Endodermal cell (in vitro differentiated cells): ENCODE measurements at regions not wholly inside any gene's neighbourhood (a gene's known extent, or its start where the extent isn't known, plus 50 kb on each side); places are given as distances from the start of the nearest gene placed in this dataset.

ENCODE experiments used
- DNase-seq: peaks from one replicate; pipeline ENCODE4 v3.0.0-alpha.2; 2017
- H3K27ac ChIP-seq: 2 replicates; pipeline ENCODE4 v1.5.1; 2013; ENCODE audit warnings: mild to moderate bottlenecking, low read depth, low read length, moderate library complexity
- H3K27me3 ChIP-seq: 2 replicates; pipeline ENCODE4 v1.6.1; 2013; ENCODE audit warnings: mild to moderate bottlenecking, low read length, moderate library complexity; ENCODE audit not compliant: insufficient read depth, control insufficient read depth, poor library complexity, severe bottlenecking
- H3K36me3 ChIP-seq: 2 replicates; pipeline ENCODE4 v1.7.0; 2013; ENCODE audit warnings: mild to moderate bottlenecking, low read length, moderate library complexity; ENCODE audit not compliant: control insufficient read depth, insufficient read depth
- H3K4me1 ChIP-seq: one replicate; pipeline ENCODE4 v1.7.0; 2013; ENCODE audit warnings: low read length; ENCODE audit not compliant: control insufficient read depth, insufficient read depth
- H3K4me3 ChIP-seq: 2 replicates; pipeline ENCODE4 v1.5.1; 2013; ENCODE audit warnings: mild to moderate bottlenecking, low read length, moderate library complexity
- H3K9ac ChIP-seq: 2 replicates; pipeline ENCODE4 v1.6.1; 2013; ENCODE audit warnings: mild to moderate bottlenecking, low read length, moderate library complexity; ENCODE audit not compliant: poor library complexity, severe bottlenecking; ENCODE audit errors: extremely low read depth
- H3K9me3 ChIP-seq: 2 replicates; pipeline ENCODE4 v1.6.1; 2013; ENCODE audit warnings: mild to moderate bottlenecking, low read length, moderate library complexity; ENCODE audit not compliant: control insufficient read depth
- H3K27ac Mint-ChIP-seq: 2 replicates; pipeline ENCODE4 v1.8.0; 2020; ENCODE audit warnings: mixed read lengths
- H3K27me3 Mint-ChIP-seq: 2 replicates; pipeline ENCODE4 v1.8.0; 2021; ENCODE audit warnings: mild to moderate bottlenecking, mixed read lengths; ENCODE audit not compliant: insufficient read depth
- H3K36me3 Mint-ChIP-seq: 2 replicates; pipeline ENCODE4 v1.8.0; 2020; ENCODE audit warnings: low read depth, mixed read lengths
- H3K4me1 Mint-ChIP-seq: 2 replicates; pipeline ENCODE4 v1.8.0; 2020; ENCODE audit warnings: mixed read lengths
- H3K4me3 Mint-ChIP-seq: 2 replicates; pipeline ENCODE4 v1.8.0; 2020; ENCODE audit warnings: mild to moderate bottlenecking, moderate library complexity, mixed read lengths
- H3K9me3 Mint-ChIP-seq: 2 replicates; pipeline ENCODE4 v1.8.0; 2020; ENCODE audit warnings: mild to moderate bottlenecking, mixed read lengths
- WGBS, 2 experiments: methylation state at CpG; one replicate each; pipeline versions ENCODE4 v1.1.5 to v1.1.7; 2013; ENCODE audit warnings: missing lambda C conversion rate in 2 of 2, mixed read lengths in 1 of 2; ENCODE audit not compliant: insufficient coverage in 1 of 2, insufficient read length in 1 of 2; 5-methylcytosine and 5-hydroxymethylcytosine counted together
- TF ChIP-seq, protein P1 (sequence below): fragments of 200-600 bp; sonication (generic); conservative IDR thresholded peaks from 2 replicates; pipeline ENCODE4 v1.5.0; 2021; ENCODE audit warnings: antibody characterized with exemption, mild to moderate bottlenecking

DNA sequence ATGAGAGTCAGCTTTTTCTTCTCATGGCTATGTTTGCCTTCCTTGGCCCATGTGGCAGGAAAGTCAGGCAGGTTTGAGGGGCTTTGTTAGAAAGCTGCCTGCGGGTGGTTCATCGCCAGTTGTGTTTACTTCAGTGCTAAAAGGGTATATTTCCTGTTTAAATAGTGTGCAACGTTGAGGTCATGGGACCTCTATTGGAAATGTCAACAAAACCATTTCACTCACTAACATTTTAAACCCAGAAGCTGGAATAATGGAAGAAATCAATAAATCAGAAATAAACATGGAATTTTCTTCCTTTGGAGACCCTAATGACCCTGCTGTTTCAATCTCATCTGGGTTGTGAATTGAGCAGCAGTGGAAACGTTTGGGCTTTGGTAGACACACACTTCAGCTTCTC is 185.8 kb downstream of the ANKRD50 start:
- no peaks in the 10 kb centered on the region for H3K9me3 ChIP-seq
- no peaks in the 10 kb centered on the region for H3K36me3 Mint-ChIP-seq
- no peaks in the 10 kb centered on the region for H3K36me3 ChIP-seq
- TF ChIP-seq, protein P1, sequence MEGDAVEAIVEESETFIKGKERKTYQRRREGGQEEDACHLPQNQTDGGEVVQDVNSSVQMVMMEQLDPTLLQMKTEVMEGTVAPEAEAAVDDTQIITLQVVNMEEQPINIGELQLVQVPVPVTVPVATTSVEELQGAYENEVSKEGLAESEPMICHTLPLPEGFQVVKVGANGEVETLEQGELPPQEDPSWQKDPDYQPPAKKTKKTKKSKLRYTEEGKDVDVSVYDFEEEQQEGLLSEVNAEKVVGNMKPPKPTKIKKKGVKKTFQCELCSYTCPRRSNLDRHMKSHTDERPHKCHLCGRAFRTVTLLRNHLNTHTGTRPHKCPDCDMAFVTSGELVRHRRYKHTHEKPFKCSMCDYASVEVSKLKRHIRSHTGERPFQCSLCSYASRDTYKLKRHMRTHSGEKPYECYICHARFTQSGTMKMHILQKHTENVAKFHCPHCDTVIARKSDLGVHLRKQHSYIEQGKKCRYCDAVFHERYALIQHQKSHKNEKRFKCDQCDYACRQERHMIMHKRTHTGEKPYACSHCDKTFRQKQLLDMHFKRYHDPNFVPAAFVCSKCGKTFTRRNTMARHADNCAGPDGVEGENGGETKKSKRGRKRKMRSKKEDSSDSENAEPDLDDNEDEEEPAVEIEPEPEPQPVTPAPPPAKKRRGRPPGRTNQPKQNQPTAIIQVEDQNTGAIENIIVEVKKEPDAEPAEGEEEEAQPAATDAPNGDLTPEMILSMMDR: no peak
- DNase-seq: no peak
- H3K4me1 Mint-ChIP-seq: no peaks in the 10 kb centered on the region
- H3K4me1 ChIP-seq: no peaks in the 10 kb centered on the region
- 58 to 84% methylated on average over 2 to 4 of the region's 4 CpGs for WGBS, 2 experiments
- no peak overlapping the region for H3K4me3 ChIP-seq
- no peaks in the 10 kb centered on the region for H3K27me3 ChIP-seq
- H3K9me3 Mint-ChIP-seq: no peaks in the 10 kb centered on the region
- H3K27ac Mint-ChIP-seq: no peak overlapping the region
- H3K27ac ChIP-seq: no peak overlapping the region
- no peak overlapping the region for H3K9ac ChIP-seq
- no peak overlapping the region for H3K4me3 Mint-ChIP-seq
- H3K27me3 Mint-ChIP-seq: no peaks in the 10 kb centered on the region

DNA sequence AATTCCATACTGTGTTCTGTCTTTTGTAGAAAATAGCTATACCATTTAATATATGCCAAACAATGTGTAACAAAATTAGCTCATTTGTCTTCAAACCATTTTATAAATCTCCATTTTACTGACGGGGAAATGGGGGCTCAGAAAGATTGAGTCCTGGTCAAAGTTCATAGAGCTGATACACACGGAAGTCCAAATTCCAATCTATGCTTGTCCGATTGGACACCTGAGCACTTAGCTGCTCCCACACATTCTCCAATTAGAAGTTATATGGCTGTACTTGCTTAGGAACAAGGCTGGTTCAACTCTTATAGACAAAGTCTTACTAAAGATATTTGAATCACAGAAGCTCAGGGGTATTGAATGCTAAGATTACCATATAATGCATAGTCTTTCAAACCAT is 185.2 kb downstream of the ANKRD50 start:
- TF ChIP-seq, protein P1: no peak
- Mint-ChIP-seq H3K27me3 (no peaks in the 10 kb centered on the region), H3K36me3 (no peaks in the 10 kb centered on the region), H3K4me3 (no peak overlapping the region), H3K9me3 (no peaks in the 10 kb centered on the region), H3K4me1 (no peaks in the 10 kb centered on the region), H3K27ac (no peak overlapping the region)
- Histone ChIP-seq H3K4me1 (no peaks in the 10 kb centered on the region), H3K36me3 (no peaks in the 10 kb centered on the region), H3K27me3 (no peaks in the 10 kb centered on the region), H3K27ac (no peak overlapping the region), H3K9ac (no peak overlapping the region), H3K4me3 (no peak overlapping the region), H3K9me3 (no peaks in the 10 kb centered on the region)
- no peak for DNase-seq
- WGBS, 2 experiments: 91 to 100% methylated on average over 3 of the region's 3 CpGs

DNA sequence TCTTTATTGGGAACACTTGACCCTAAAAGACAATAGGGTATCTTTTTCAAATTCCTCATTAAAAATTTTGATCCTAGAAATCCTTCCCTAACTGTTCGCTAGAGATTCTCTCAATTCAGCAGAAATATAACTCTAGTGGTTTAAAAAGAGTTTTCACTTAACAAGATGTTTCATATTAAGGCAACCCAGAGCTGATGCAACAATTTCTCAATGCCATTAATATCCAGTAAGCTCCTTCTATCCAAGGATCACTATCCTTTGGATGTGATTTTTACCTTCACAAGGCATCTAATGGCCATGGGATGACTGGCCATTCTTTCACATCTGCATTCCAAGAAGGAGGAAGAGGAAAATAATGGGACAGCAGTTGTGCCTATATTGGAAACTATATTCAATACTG is 183.4 kb downstream of the ANKRD50 start:
- no peak for DNase-seq
- no peaks in the 10 kb centered on the region for H3K36me3 ChIP-seq
- no peaks in the 10 kb centered on the region for H3K9me3 ChIP-seq
- TF ChIP-seq, protein P1: no peak
- peaks cover 12% of the 10 kb centered on the region for H3K4me1 ChIP-seq
- H3K4me1 Mint-ChIP-seq: peaks cover 6% of the 10 kb centered on the region
- H3K27ac ChIP-seq: no peak overlapping the region
- no peak overlapping the region for H3K27ac Mint-ChIP-seq
- no peaks in the 10 kb centered on the region for H3K9me3 Mint-ChIP-seq
- no peaks in the 10 kb centered on the region for H3K27me3 Mint-ChIP-seq
- no peak overlapping the region for H3K4me3 ChIP-seq
- no peak overlapping the region for H3K4me3 Mint-ChIP-seq
- 91 to 100% methylated on average over 1 of the region's 1 CpG for WGBS, 2 experiments
- no peak overlapping the region for H3K9ac ChIP-seq
- H3K27me3 ChIP-seq: no peaks in the 10 kb centered on the region
- no peaks in the 10 kb centered on the region for H3K36me3 Mint-ChIP-seq
